IMR-90 (cell line): ENCODE measurements at regions not wholly inside any gene's neighbourhood (a gene's known extent, or its start where the extent isn't known, plus 50 kb on each side); places are given as distances from the start of the nearest gene placed in this dataset.

Source experiments
- ATAC-seq: fragments of 200-7000 bp; cut with Tn5 transposase; 2 replicates; pipeline ENCODE4 v1.9.1; 2020; ENCODE audit warnings: low read depth, mild to moderate bottlenecking, moderate library complexity
- BruUV-seq: library from RNA; stranded (reverse); fragments of 400-500 nt; replicated peaks from 2 replicates; lab custom pipeline; 2021; lab: Mats Ljungman, UMichigan
- CTCF ChIA-PET: fragments of 300-600 bp; formaldehyde crosslinking; extraction: SDS; loops from one replicate; lab custom pipeline; 2021; ENCODE audit warnings: antibody characterized with exemption; lab: Yijun Ruan, JAX
- POLR2A ChIA-PET: fragments of 300-600 bp; sonication (Branson Sonifier 250); formaldehyde crosslinking; loops from one replicate; lab custom pipeline; 2022; ENCODE audit warnings: antibody characterized with exemption; ENCODE audit not compliant: unreplicated experiment; lab: Charles Lee
- DNase-seq: peaks from one replicate; pipeline ENCODE4 v3.0.0; 2013
- H2AFZ ChIP-seq: replicated peaks from 2 replicates; pipeline ENCODE3; 2013; ENCODE audit warnings: low read length, mild to moderate bottlenecking; ENCODE audit not compliant: poor library complexity
- H2AK5ac ChIP-seq: 2 replicates; pipeline ENCODE4 v1.6.1; 2013; ENCODE audit warnings: low read depth, low read length, inconsistent platforms
- H2AK9ac ChIP-seq: replicated peaks from 2 replicates; pipeline ENCODE3; 2013; ENCODE audit warnings: mild to moderate bottlenecking, low read depth, low read length, moderate library complexity; ENCODE audit not compliant: poor library complexity
- H2BK120ac ChIP-seq: 2 replicates; pipeline ENCODE4 v1.6.1; 2013; ENCODE audit warnings: low read depth, low read length, inconsistent platforms
- H2BK15ac ChIP-seq: 3 replicates; pipeline ENCODE4 v1.6.1; 2013; ENCODE audit warnings: low read depth, low read length, inconsistent platforms
- H2BK20ac ChIP-seq: 2 replicates; pipeline ENCODE4 v1.6.1; 2013; ENCODE audit warnings: low read depth, mild to moderate bottlenecking, inconsistent platforms, low read length, moderate library complexity
- H2BK5ac ChIP-seq: 2 replicates; pipeline ENCODE4 v1.6.1; 2013; ENCODE audit warnings: mild to moderate bottlenecking, low read depth, low read length, inconsistent platforms; ENCODE audit not compliant: poor library complexity, severe bottlenecking
- H3K14ac ChIP-seq: replicated peaks from 2 replicates; pipeline ENCODE4 v1.6.1; 2013; ENCODE audit warnings: low read depth, low read length, inconsistent platforms
- H3K18ac ChIP-seq: 2 replicates; pipeline ENCODE4 v1.6.1; 2013; ENCODE audit warnings: low read depth, low read length, control low read depth
- H3K23ac ChIP-seq: 2 replicates; pipeline ENCODE4 v1.6.1; 2013; ENCODE audit warnings: low read depth, low read length, inconsistent platforms
- H3K27ac ChIP-seq: 2 replicates; pipeline ENCODE4 v1.5.1; 2013; ENCODE audit warnings: mild to moderate bottlenecking, control low read depth, low read length; ENCODE audit not compliant: insufficient read depth
- H3K27me3 ChIP-seq: 2 replicates; pipeline ENCODE4 v1.6.1; 2013; ENCODE audit warnings: low read length; ENCODE audit not compliant: control insufficient read depth, insufficient read depth
- H3K36me3 ChIP-seq: 2 replicates; pipeline ENCODE4 v1.6.1; 2013; ENCODE audit warnings: low read length, mixed read lengths; ENCODE audit not compliant: control insufficient read depth, insufficient read depth
- H3K4ac ChIP-seq: 2 replicates; pipeline ENCODE4 v1.6.1; 2013; ENCODE audit warnings: low read depth, low read length, inconsistent platforms
- H3K4me1 ChIP-seq: 2 replicates; pipeline ENCODE4 v1.6.1; 2013; ENCODE audit warnings: low read length, mixed read lengths; ENCODE audit not compliant: control insufficient read depth, insufficient read depth
- H3K4me2 ChIP-seq: 2 replicates; pipeline ENCODE4 v1.6.1; 2013; ENCODE audit warnings: low read depth, mild to moderate bottlenecking, control low read depth, low read length, moderate library complexity
- H3K4me3 ChIP-seq: 2 replicates; pipeline ENCODE4 v1.5.1; 2013; ENCODE audit warnings: low read depth, mild to moderate bottlenecking, control low read depth, low read length, moderate library complexity; ENCODE audit not compliant: insufficient read depth
- H3K56ac ChIP-seq: 2 replicates; pipeline ENCODE4 v1.6.1; 2013; ENCODE audit warnings: low read length, inconsistent platforms; ENCODE audit not compliant: insufficient read depth; ENCODE audit errors: extremely low read depth
- H3K79me1 ChIP-seq, 2 experiments: 2 replicates each; pipeline ENCODE4 v1.6.1; 2013; ENCODE audit warnings: low read length in 2 of 2, inconsistent platforms in 1 of 2, low read depth in 1 of 2
- H3K9ac ChIP-seq: 2 replicates; pipeline ENCODE4 v1.6.1; 2013; ENCODE audit warnings: low read depth, low read length, control low read depth
- H3K9me1 ChIP-seq: 2 replicates; pipeline ENCODE4 v1.6.1; 2013; ENCODE audit warnings: low read length, inconsistent platforms; ENCODE audit not compliant: insufficient read depth
- H3K9me3 ChIP-seq: 2 replicates; pipeline ENCODE4 v1.6.1; 2013; ENCODE audit warnings: low read length; ENCODE audit not compliant: control insufficient read depth, insufficient read depth
- H4K20me1 ChIP-seq: 2 replicates; pipeline ENCODE4 v1.6.1; 2013; ENCODE audit warnings: low read length, inconsistent platforms; ENCODE audit not compliant: insufficient read depth
- H4K5ac ChIP-seq: 2 replicates; pipeline ENCODE4 v1.6.1; 2013; ENCODE audit warnings: mild to moderate bottlenecking, low read depth, low read length, control low read depth
- H4K8ac ChIP-seq, 2 experiments: 2 replicates each; pipeline ENCODE4 v1.6.1; 2013; ENCODE audit warnings: low read depth in 2 of 2, low read length in 2 of 2, control low read depth in 1 of 2, inconsistent platforms in 1 of 2
- H4K91ac ChIP-seq: 2 replicates; pipeline ENCODE4 v1.6.1; 2013; ENCODE audit warnings: low read depth, low read length, inconsistent platforms; ENCODE audit not compliant: insufficient read depth
- CEBPB ChIP-seq: IDR thresholded peaks from 2 replicates; pipeline ENCODE4 v1.6.1; 2012; ENCODE audit warnings: low read depth, low read length, improper control_type of control experiment
- CHD1 ChIP-seq: IDR thresholded peaks from 2 replicates; pipeline ENCODE4 v1.6.1; 2012; ENCODE audit warnings: low read depth, low read length, improper control_type of control experiment
- FOS ChIP-seq: fragments of 150-350 bp; IDR thresholded peaks from 2 replicates; pipeline ENCODE4 v1.6.1; 2016; ENCODE audit warnings: low read depth, low read length
- MAFK ChIP-seq: IDR thresholded peaks from 2 replicates; pipeline ENCODE4 v1.6.1; 2012; ENCODE audit warnings: low read depth, low read length, improper control_type of control experiment
- MAZ ChIP-seq: IDR thresholded peaks from 2 replicates; pipeline ENCODE4 v1.6.1; 2012; ENCODE audit warnings: low read depth, mild to moderate bottlenecking, low read length, improper control_type of control experiment, moderate library complexity, borderline replicate concordance
- MXI1 ChIP-seq: IDR thresholded peaks from 2 replicates; pipeline ENCODE4 v1.6.1; 2012; ENCODE audit warnings: low read depth, mild to moderate bottlenecking, low read length, moderate library complexity, borderline replicate concordance
- POLR2A ChIP-seq: IDR thresholded peaks from 2 replicates; pipeline ENCODE4 v1.6.1; 2012; ENCODE audit warnings: mild to moderate bottlenecking, low read depth, low read length
- RAD21 ChIP-seq: IDR thresholded peaks from 2 replicates; pipeline ENCODE4 v1.6.1; 2012; ENCODE audit warnings: low read length, improper control_type of control experiment
- RCOR1 ChIP-seq: IDR thresholded peaks from 2 replicates; pipeline ENCODE4 v1.6.1; 2012; ENCODE audit warnings: mild to moderate bottlenecking, low read length, improper control_type of control experiment; ENCODE audit not compliant: insufficient replicate concordance
- RFX5 ChIP-seq: IDR thresholded peaks from 2 replicates; pipeline ENCODE4 v1.8.0; 2012; ENCODE audit warnings: low read depth, mild to moderate bottlenecking, low read length, moderate library complexity
- SMC3 ChIP-seq: fragments of 150-350 bp; IDR thresholded peaks from 2 replicates; pipeline ENCODE4 v1.6.1; 2016; ENCODE audit warnings: low read depth, mild to moderate bottlenecking, antibody characterized with exemption, low read length, moderate library complexity
- dilution Hi-C: fragments of 300-500 bp; cut with HindIII; formaldehyde crosslinking; loops from one replicate; pipeline ENCODE4 v1.14.3; 2018; ENCODE audit warnings: low sequenced_read_pairs; ENCODE audit not compliant: unreplicated experiment
- in situ Hi-C: fragments of 300-500 bp; cut with MboI; formaldehyde crosslinking; loops from 3 replicates; pipeline ENCODE4 v1.14.3; 2019; ENCODE audit warnings: low sequenced_read_pairs, inconsistent platforms, mixed read lengths
- intact Hi-C: fragments of 100-400 bp; cut with micrococcal nuclease; formaldehyde crosslinking; loops from 2 replicates; pipeline ENCODE4 v1.10.0; 2022
- TF ChIP-seq, protein P1 (sequence below): fragments of 150-350 bp; IDR thresholded peaks from 2 replicates; pipeline ENCODE4 v1.6.1; 2016; ENCODE audit warnings: low read depth, mild to moderate bottlenecking, low read length, moderate library complexity, borderline replicate concordance
- TF ChIP-seq, protein P2 (sequence below): conservative IDR thresholded peaks from 2 replicates; pipeline ENCODE4 v1.5.1; 2012; ENCODE audit warnings: mild to moderate bottlenecking, low read depth, low read length, improper control_type of control experiment
- TF ChIP-seq, protein P3 (sequence below): fragments of 150-350 bp; IDR thresholded peaks from 2 replicates; pipeline ENCODE4 v1.6.1; 2017; ENCODE audit warnings: mild to moderate bottlenecking, antibody characterized with exemption, low read length, low read depth

DNA sequence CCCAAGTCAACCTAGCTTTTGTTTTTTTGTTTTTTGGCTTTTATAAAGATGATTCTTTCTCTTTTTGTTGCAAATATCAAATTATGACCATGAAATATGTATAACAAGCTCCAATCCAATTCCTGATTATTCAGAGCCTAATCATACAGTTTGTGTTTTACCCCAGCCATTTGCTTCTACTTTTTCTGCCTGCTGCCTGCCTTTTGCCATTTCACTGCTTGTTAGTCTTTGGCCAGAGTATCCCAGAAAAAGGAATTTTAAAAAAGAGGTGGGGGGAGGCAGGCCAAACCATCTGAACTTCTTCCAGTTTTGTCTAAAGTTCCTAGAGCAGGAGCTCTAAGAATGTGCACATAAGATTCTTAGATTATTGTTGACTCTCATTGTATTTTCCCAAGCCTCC lies 211.9 kb upstream of the VRK2 start:
- no peak overlapping the region for H2BK15ac ChIP-seq
- POLR2A ChIA-PET, result no interaction called here
- H4K20me1 ChIP-seq, result no peaks in the 10 kb centered on the region
- no peaks in the 10 kb centered on the region for H3K9me3 ChIP-seq
- no peak overlapping the region for H4K8ac ChIP-seq
- no peaks in the 10 kb centered on the region for H3K9me1 ChIP-seq
- no peak overlapping the region for H2AFZ ChIP-seq
- H2BK20ac ChIP-seq, result no peak overlapping the region
- BruUV-seq, result no TSS peak
- H3K27ac ChIP-seq, result no peak overlapping the region
- no peak overlapping the region for H3K4ac ChIP-seq
- dilution Hi-C loops, result no loop called here
- CTCF ChIA-PET, result no interaction called here
- H4K91ac ChIP-seq, result no peak overlapping the region
- DNase-seq (no peak), ATAC-seq (no peak)
- no peaks in the 10 kb centered on the region for H3K79me1 ChIP-seq
- H3K27me3 ChIP-seq, result no peaks in the 10 kb centered on the region
- H2AK9ac ChIP-seq, result no peak overlapping the region
- H3K4me3 ChIP-seq, result no peak overlapping the region
- in situ Hi-C loops, result no loop called here
- intact Hi-C loops, result no loop called here
- no peak overlapping the region for H3K4me2 ChIP-seq
- H3K36me3 ChIP-seq, result no peaks in the 10 kb centered on the region
- H2BK5ac ChIP-seq, result no peak overlapping the region
- H4K5ac ChIP-seq, result no peak overlapping the region
- TF ChIP-seq RAD21 (no peak), CHD1 (no peak), RFX5 (no peak), CEBPB (no peak), MXI1 (no peak), MAZ (no peak), RCOR1 (no peak), FOS (no peak), MAFK (no peak), POLR2A (no peak), SMC3 (no peak)
- TF ChIP-seq, protein P1, sequence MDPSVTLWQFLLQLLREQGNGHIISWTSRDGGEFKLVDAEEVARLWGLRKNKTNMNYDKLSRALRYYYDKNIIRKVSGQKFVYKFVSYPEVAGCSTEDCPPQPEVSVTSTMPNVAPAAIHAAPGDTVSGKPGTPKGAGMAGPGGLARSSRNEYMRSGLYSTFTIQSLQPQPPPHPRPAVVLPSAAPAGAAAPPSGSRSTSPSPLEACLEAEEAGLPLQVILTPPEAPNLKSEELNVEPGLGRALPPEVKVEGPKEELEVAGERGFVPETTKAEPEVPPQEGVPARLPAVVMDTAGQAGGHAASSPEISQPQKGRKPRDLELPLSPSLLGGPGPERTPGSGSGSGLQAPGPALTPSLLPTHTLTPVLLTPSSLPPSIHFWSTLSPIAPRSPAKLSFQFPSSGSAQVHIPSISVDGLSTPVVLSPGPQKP, result no peak
- TF ChIP-seq, protein P2, sequence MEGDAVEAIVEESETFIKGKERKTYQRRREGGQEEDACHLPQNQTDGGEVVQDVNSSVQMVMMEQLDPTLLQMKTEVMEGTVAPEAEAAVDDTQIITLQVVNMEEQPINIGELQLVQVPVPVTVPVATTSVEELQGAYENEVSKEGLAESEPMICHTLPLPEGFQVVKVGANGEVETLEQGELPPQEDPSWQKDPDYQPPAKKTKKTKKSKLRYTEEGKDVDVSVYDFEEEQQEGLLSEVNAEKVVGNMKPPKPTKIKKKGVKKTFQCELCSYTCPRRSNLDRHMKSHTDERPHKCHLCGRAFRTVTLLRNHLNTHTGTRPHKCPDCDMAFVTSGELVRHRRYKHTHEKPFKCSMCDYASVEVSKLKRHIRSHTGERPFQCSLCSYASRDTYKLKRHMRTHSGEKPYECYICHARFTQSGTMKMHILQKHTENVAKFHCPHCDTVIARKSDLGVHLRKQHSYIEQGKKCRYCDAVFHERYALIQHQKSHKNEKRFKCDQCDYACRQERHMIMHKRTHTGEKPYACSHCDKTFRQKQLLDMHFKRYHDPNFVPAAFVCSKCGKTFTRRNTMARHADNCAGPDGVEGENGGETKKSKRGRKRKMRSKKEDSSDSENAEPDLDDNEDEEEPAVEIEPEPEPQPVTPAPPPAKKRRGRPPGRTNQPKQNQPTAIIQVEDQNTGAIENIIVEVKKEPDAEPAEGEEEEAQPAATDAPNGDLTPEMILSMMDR, result no peak
- TF ChIP-seq, protein P3, sequence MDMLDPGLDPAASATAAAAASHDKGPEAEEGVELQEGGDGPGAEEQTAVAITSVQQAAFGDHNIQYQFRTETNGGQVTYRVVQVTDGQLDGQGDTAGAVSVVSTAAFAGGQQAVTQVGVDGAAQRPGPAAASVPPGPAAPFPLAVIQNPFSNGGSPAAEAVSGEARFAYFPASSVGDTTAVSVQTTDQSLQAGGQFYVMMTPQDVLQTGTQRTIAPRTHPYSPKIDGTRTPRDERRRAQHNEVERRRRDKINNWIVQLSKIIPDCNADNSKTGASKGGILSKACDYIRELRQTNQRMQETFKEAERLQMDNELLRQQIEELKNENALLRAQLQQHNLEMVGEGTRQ, result no peak
- no peak overlapping the region for H2AK5ac ChIP-seq
- no peak overlapping the region for H3K23ac ChIP-seq
- no peak overlapping the region for H3K18ac ChIP-seq
- no peak overlapping the region for H3K9ac ChIP-seq
- no peak overlapping the region for H3K14ac ChIP-seq
- no peaks in the 10 kb centered on the region for H3K4me1 ChIP-seq
- H3K56ac ChIP-seq, result no peak overlapping the region
- H2BK120ac ChIP-seq, result no peak overlapping the region
